ENCODE measurements at regions not wholly inside any gene's neighbourhood (a gene's known extent, or its start where the extent isn't known, plus 50 kb on each side); places are given as distances from the start of the nearest gene placed in this dataset.

GRCh38 chr10:107924458-107924857, 760.0 kb upstream of the SORCS1 start:
- Histone ChIP-seq H3K79me2 (replicated peaks; ENCODE audit: insufficient read depth, low read length) (no peaks in the 10 kb centered on the region), H3K27ac (ENCODE audit: low read length) (no peak overlapping the region), H3K9me3 (ENCODE audit: low read length) (no peaks in the 10 kb centered on the region), H2AFZ (ENCODE audit: low read depth, low read length) (no peak overlapping the region), H3K4me2 (ENCODE audit: low read length) (no peak overlapping the region), H3K27me3 (ENCODE audit: insufficient read depth, low read depth, low read length) (no peaks in the 10 kb centered on the region), H3K9me2 (ENCODE audit: insufficient read depth, low read length) (no peaks in the 10 kb centered on the region), H4K20me1 (ENCODE audit: insufficient read depth) (no peaks in the 10 kb centered on the region), H3K4me3 (ENCODE audit: low read length) (no peak overlapping the region), H3F3A (ENCODE audit: insufficient read depth, low read length, poor library complexity, severe bottlenecking) (no peaks in the 10 kb centered on the region), H3K36me3 (ENCODE audit: insufficient read depth, low read length) (no peaks in the 10 kb centered on the region), H3K9ac (ENCODE audit: low read length) (no peak overlapping the region)
- no peak for TF ChIP-seq SMC3 (conservative IDR thresholded peaks at IDR 0.05; ENCODE audit: poor library complexity)
- no peak for TF ChIP-seq TAF1 (IDR thresholded peaks at IDR 0.05; ENCODE audit: low read depth)
- no peak for TF ChIP-seq EZH2 (IDR thresholded peaks at IDR 0.05; ENCODE audit: borderline replicate concordance, insufficient read depth, low read length, poor library complexity, severe bottlenecking)
- no peak for TF ChIP-seq POLR2AphosphoS5 (IDR thresholded peaks at IDR 0.05)
- TF ChIP-seq, protein P1, sequence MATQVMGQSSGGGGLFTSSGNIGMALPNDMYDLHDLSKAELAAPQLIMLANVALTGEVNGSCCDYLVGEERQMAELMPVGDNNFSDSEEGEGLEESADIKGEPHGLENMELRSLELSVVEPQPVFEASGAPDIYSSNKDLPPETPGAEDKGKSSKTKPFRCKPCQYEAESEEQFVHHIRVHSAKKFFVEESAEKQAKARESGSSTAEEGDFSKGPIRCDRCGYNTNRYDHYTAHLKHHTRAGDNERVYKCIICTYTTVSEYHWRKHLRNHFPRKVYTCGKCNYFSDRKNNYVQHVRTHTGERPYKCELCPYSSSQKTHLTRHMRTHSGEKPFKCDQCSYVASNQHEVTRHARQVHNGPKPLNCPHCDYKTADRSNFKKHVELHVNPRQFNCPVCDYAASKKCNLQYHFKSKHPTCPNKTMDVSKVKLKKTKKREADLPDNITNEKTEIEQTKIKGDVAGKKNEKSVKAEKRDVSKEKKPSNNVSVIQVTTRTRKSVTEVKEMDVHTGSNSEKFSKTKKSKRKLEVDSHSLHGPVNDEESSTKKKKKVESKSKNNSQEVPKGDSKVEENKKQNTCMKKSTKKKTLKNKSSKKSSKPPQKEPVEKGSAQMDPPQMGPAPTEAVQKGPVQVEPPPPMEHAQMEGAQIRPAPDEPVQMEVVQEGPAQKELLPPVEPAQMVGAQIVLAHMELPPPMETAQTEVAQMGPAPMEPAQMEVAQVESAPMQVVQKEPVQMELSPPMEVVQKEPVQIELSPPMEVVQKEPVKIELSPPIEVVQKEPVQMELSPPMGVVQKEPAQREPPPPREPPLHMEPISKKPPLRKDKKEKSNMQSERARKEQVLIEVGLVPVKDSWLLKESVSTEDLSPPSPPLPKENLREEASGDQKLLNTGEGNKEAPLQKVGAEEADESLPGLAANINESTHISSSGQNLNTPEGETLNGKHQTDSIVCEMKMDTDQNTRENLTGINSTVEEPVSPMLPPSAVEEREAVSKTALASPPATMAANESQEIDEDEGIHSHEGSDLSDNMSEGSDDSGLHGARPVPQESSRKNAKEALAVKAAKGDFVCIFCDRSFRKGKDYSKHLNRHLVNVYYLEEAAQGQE (IDR thresholded peaks at IDR 0.05; ENCODE audit: borderline replicate concordance), result no peak
- no peak for TF ChIP-seq MXI1 (conservative IDR thresholded peaks at IDR 0.05; ENCODE audit: poor library complexity, severe bottlenecking)
- TF ChIP-seq RAD21 (conservative IDR thresholded peaks at IDR 0.05), result no peak
- TF ChIP-seq, protein P2, sequence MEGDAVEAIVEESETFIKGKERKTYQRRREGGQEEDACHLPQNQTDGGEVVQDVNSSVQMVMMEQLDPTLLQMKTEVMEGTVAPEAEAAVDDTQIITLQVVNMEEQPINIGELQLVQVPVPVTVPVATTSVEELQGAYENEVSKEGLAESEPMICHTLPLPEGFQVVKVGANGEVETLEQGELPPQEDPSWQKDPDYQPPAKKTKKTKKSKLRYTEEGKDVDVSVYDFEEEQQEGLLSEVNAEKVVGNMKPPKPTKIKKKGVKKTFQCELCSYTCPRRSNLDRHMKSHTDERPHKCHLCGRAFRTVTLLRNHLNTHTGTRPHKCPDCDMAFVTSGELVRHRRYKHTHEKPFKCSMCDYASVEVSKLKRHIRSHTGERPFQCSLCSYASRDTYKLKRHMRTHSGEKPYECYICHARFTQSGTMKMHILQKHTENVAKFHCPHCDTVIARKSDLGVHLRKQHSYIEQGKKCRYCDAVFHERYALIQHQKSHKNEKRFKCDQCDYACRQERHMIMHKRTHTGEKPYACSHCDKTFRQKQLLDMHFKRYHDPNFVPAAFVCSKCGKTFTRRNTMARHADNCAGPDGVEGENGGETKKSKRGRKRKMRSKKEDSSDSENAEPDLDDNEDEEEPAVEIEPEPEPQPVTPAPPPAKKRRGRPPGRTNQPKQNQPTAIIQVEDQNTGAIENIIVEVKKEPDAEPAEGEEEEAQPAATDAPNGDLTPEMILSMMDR (IDR thresholded peaks at IDR 0.05; ENCODE audit: poor library complexity, severe bottlenecking), result no peak

DNA sequence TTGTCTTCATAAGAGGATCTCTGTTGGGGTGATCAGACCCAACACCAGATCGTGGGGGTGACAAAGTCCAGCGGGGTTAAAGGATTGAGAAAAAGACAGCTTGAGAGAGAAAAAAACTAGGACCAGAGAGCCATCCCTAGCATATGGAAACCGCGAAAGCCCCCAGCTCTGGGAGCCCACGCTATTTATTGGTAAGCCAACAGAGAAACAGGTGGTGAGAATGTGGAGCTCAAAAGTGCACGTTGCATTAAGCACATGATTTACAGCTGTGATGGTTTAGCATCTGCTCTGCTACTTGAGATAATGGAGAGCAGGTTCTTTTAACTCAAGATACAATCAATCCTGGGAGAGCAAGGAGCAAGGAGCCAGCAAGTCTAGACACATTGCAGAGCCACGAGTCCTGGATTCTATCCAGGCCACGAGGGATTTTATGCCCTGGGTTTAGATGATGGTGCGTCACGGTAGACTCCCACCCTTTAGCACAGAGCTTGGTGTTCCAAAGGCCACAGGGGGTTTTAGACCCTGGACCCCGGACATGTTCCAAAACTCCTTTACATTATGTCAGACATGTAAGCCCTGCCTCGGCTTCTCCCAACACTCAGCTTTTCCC, 755.2 kb upstream of the SORCS1 start:
- no peaks in the 10 kb centered on the region for H3K79me2 ChIP-seq (replicated peaks; ENCODE audit: insufficient read depth, low read length)
- no peak overlapping the region for H2AFZ ChIP-seq (ENCODE audit: low read depth, low read length)
- no peaks in the 10 kb centered on the region for H4K20me1 ChIP-seq (ENCODE audit: insufficient read depth)
- H3K36me3 ChIP-seq (ENCODE audit: insufficient read depth, low read length), result no peaks in the 10 kb centered on the region
- H3F3A ChIP-seq (ENCODE audit: insufficient read depth, low read length, poor library complexity, severe bottlenecking), result no peaks in the 10 kb centered on the region
- no peak overlapping the region for H3K27ac ChIP-seq (ENCODE audit: low read length)
- H3K9me3 ChIP-seq (ENCODE audit: low read length), result no peaks in the 10 kb centered on the region
- no peak overlapping the region for H3K9ac ChIP-seq (ENCODE audit: low read length)
- no peak overlapping the region for H3K4me2 ChIP-seq (ENCODE audit: low read length)
- H3K27me3 ChIP-seq (ENCODE audit: insufficient read depth, low read depth, low read length), result peaks cover 12% of the 10 kb centered on the region
- H3K9me2 ChIP-seq (ENCODE audit: insufficient read depth, low read length), result no peaks in the 10 kb centered on the region
- no peak overlapping the region for H3K4me3 ChIP-seq (ENCODE audit: low read length)
- no peak for TF ChIP-seq EP300 (conservative IDR thresholded peaks at IDR 0.05; ENCODE audit: poor library complexity, severe bottlenecking)

DNA sequence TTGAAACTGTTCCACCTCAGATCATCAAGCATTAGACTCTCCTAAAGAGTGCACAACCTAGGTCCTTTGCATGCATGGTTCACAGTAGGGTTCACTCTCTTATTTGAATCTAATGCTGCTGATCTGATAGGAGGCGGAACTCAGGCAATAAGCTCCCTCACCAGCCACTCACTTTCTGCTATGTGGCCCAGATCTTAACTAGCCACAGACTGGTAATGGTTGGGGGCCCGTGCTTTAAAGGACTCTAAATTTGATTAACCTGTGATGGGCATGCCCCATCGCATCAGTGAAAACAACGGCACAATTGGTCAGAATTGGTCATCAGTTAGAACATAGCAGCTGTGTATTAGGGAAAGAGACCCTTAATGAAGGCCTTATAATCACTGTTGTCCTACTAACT, 753.7 kb upstream of the SORCS1 start:
- no peak overlapping the region for H3K27ac ChIP-seq (ENCODE audit: low read length)
- no peak overlapping the region for H3K9ac ChIP-seq (ENCODE audit: low read length)
- no peaks in the 10 kb centered on the region for H3K9me2 ChIP-seq (ENCODE audit: insufficient read depth, low read length)
- no peak overlapping the region for H2AFZ ChIP-seq (ENCODE audit: low read depth, low read length)
- peaks cover 18% of the 10 kb centered on the region for H3K27me3 ChIP-seq (ENCODE audit: insufficient read depth, low read depth, low read length)
- H3K4me3 ChIP-seq (ENCODE audit: low read length), result no peak overlapping the region
- H3F3A ChIP-seq (ENCODE audit: insufficient read depth, low read length, poor library complexity, severe bottlenecking), result no peaks in the 10 kb centered on the region
- no peaks in the 10 kb centered on the region for H4K20me1 ChIP-seq (ENCODE audit: insufficient read depth)
- no peaks in the 10 kb centered on the region for H3K79me2 ChIP-seq (replicated peaks; ENCODE audit: insufficient read depth, low read length)
- no peaks in the 10 kb centered on the region for H3K9me3 ChIP-seq (ENCODE audit: low read length)
- no peaks in the 10 kb centered on the region for H3K36me3 ChIP-seq (ENCODE audit: insufficient read depth, low read length)
- no peak overlapping the region for H3K4me2 ChIP-seq (ENCODE audit: low read length)
- TF ChIP-seq EP300 (conservative IDR thresholded peaks at IDR 0.05; ENCODE audit: poor library complexity, severe bottlenecking) (no peak), POLR2AphosphoS5 (IDR thresholded peaks at IDR 0.05) (no peak), MXI1 (conservative IDR thresholded peaks at IDR 0.05; ENCODE audit: poor library complexity, severe bottlenecking) (no peak), EZH2 (IDR thresholded peaks at IDR 0.05; ENCODE audit: borderline replicate concordance, insufficient read depth, low read length, poor library complexity, severe bottlenecking) (no peak), RAD21 (conservative IDR thresholded peaks at IDR 0.05) (no peak), TAF1 (IDR thresholded peaks at IDR 0.05; ENCODE audit: low read depth) (no peak), SMC3 (conservative IDR thresholded peaks at IDR 0.05; ENCODE audit: poor library complexity) (no peak)
- TF ChIP-seq, protein P2 (IDR thresholded peaks at IDR 0.05; ENCODE audit: poor library complexity, severe bottlenecking), result no peak
- TF ChIP-seq, protein P1 (IDR thresholded peaks at IDR 0.05; ENCODE audit: borderline replicate concordance), result no peak
